Osteoblast (primary cell): ENCODE measurements at regions not wholly inside any gene's neighbourhood (a gene's known extent, or its start where the extent isn't known, plus 50 kb on each side); places are given as distances from the start of the nearest gene placed in this dataset.

Experiments used
- DNase-seq: peaks from one replicate; pipeline ENCODE4 v3.0.0; 2011; ENCODE audit warnings: low spot score, mixed read lengths; ENCODE audit not compliant: insufficient read length; ENCODE audit errors: missing footprints
- H2AFZ ChIP-seq: 2 replicates; pipeline ENCODE4 v1.6.0; 2011; ENCODE audit warnings: mild to moderate bottlenecking, low read length
- H3K27ac ChIP-seq: 2 replicates; pipeline ENCODE4 v1.5.1; 2011; ENCODE audit warnings: mild to moderate bottlenecking, low read depth, low read length, moderate library complexity
- H3K27me3 ChIP-seq: 2 replicates; pipeline ENCODE4 v1.6.0; 2012; ENCODE audit warnings: mild to moderate bottlenecking, control low read depth, inconsistent platforms, low read length, moderate library complexity; ENCODE audit not compliant: insufficient read depth
- H3K36me3 ChIP-seq: 2 replicates; pipeline ENCODE4 v1.5.1; 2011; ENCODE audit warnings: mild to moderate bottlenecking, low read length, control low read depth, moderate library complexity; ENCODE audit not compliant: insufficient read depth
- H3K4me1 ChIP-seq: 2 replicates; pipeline ENCODE4 v1.5.1; 2011; ENCODE audit warnings: mild to moderate bottlenecking, low read length, control low read depth, moderate library complexity; ENCODE audit not compliant: insufficient read depth
- H3K4me2 ChIP-seq: 2 replicates; pipeline ENCODE4 v1.6.0; 2011; ENCODE audit warnings: mild to moderate bottlenecking, low read length; ENCODE audit not compliant: insufficient read depth
- H3K4me3 ChIP-seq: fragments of 200-600 bp; sonication (generic); 3 replicates; pipeline ENCODE4 v1.5.1; 2012; ENCODE audit warnings: mild to moderate bottlenecking, low read length, inconsistent platforms; ENCODE audit not compliant: insufficient read depth
- H3K79me2 ChIP-seq: 2 replicates; pipeline ENCODE4 v1.6.0; 2012; ENCODE audit warnings: mild to moderate bottlenecking, low read length, control low read depth, inconsistent platforms; ENCODE audit not compliant: insufficient read depth
- H3K9me3 ChIP-seq: 2 replicates; pipeline ENCODE4 v1.5.1; 2011; ENCODE audit warnings: low read depth, low read length, control low read depth
- H4K20me1 ChIP-seq: 2 replicates; pipeline ENCODE4 v1.6.0; 2012; ENCODE audit warnings: mild to moderate bottlenecking, low read length, control low read depth; ENCODE audit not compliant: insufficient read depth
- CTCF ChIP-seq: IDR thresholded peaks from 2 replicates; pipeline ENCODE4 v1.5.1; 2011; ENCODE audit warnings: mild to moderate bottlenecking, low read depth, low read length, moderate library complexity; ENCODE audit errors: extremely low read depth

DNA sequence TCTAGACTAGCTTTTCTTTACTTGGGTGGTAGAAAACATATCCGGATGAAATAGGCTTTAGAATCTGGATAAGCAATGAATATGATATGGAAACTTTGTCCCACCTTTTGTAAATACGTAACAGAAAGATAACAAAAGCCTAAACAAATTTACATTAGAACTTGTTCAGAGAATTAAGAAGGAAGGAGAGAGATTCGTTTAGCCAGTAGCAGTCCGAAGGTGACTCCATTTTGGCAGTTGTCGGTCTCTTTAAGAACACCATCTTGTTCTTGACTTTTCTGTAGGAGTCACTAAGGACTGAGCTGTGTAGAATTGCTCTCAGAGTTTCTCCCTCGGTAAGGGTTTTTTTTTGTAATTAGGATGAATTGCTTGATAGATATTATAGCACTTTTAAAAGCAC lies 475.1 kb downstream of the PCNX1 start:
- Histone ChIP-seq H3K4me3 (no peak overlapping the region), H4K20me1 (no peaks in the 10 kb centered on the region), H3K79me2 (peaks cover 94% of the 10 kb centered on the region), H3K4me2 (no peak overlapping the region), H3K4me1 (peaks cover 11% of the 10 kb centered on the region), H3K36me3 (peaks cover 9% of the 10 kb centered on the region), H2AFZ (no peak overlapping the region), H3K9me3 (no peaks in the 10 kb centered on the region), H3K27me3 (no peaks in the 10 kb centered on the region), H3K27ac (no peak overlapping the region)
- DNase-seq, result no peak
- no peak for TF ChIP-seq CTCF

GRCh38 chr14:71383510-71383909 lies 476.3 kb downstream of the PCNX1 start:
- no peaks in the 10 kb centered on the region for H4K20me1 ChIP-seq

GRCh38 chr14:71384007-71384845 lies 477.0 kb downstream of the PCNX1 start:
- no peaks in the 10 kb centered on the region for H3K9me3 ChIP-seq
- H3K4me2 ChIP-seq, result no peak overlapping the region
- H3K27me3 ChIP-seq, result no peaks in the 10 kb centered on the region
- DNase-seq, result no peak
- no peak for TF ChIP-seq CTCF
- H2AFZ ChIP-seq, result no peak overlapping the region
- no peaks in the 10 kb centered on the region for H4K20me1 ChIP-seq
- H3K27ac ChIP-seq, result no peak overlapping the region
- peaks cover 94% of the 10 kb centered on the region for H3K79me2 ChIP-seq
- no peak overlapping the region for H3K4me3 ChIP-seq
- H3K4me1 ChIP-seq, result peaks cover 11% of the 10 kb centered on the region
- peaks cover 9% of the 10 kb centered on the region for H3K36me3 ChIP-seq

More at GRCh38 chr14:71383510-71383909, 476.3 kb downstream of the PCNX1 start:
- no peak for TF ChIP-seq CTCF
- H3K4me1 ChIP-seq, result peaks cover 11% of the 10 kb centered on the region
- H3K27ac ChIP-seq, result no peak overlapping the region
- peaks cover 9% of the 10 kb centered on the region for H3K36me3 ChIP-seq
- no peak overlapping the region for H2AFZ ChIP-seq
- no peak for DNase-seq
- no peaks in the 10 kb centered on the region for H3K27me3 ChIP-seq
- no peak overlapping the region for H3K4me3 ChIP-seq
- H3K9me3 ChIP-seq, result no peaks in the 10 kb centered on the region
- H3K4me2 ChIP-seq, result no peak overlapping the region
- H3K79me2 ChIP-seq, result peaks cover 94% of the 10 kb centered on the region

- H3K79me2 ChIP-seq, result peaks cover 91% of the 10 kb centered on the region
- H3K27ac ChIP-seq, result no peak overlapping the region
- H2AFZ ChIP-seq, result no peak overlapping the region
- peaks cover 9% of the 10 kb centered on the region for H3K36me3 ChIP-seq
- peaks cover 4% of the 10 kb centered on the region for H3K4me1 ChIP-seq
- H3K9me3 ChIP-seq, result no peaks in the 10 kb centered on the region
- H3K27me3 ChIP-seq, result no peaks in the 10 kb centered on the region
- H3K4me2 ChIP-seq, result no peak overlapping the region
- DNase-seq, result no peak
- no peak overlapping the region for H3K4me3 ChIP-seq
- peaks cover 5% of the 10 kb centered on the region for H4K20me1 ChIP-seq
- no peak for TF ChIP-seq CTCF
Observed at GRCh38 chr14:71387753-71388152, 480.5 kb downstream of the PCNX1 start.
